ENCODE measurements at regions not wholly inside any gene's neighbourhood (a gene's known extent, or its start where the extent isn't known, plus 50 kb on each side); places are given as distances from the start of the nearest gene placed in this dataset.

- Histone ChIP-seq H3K4me1 (ENCODE audit: control insufficient read depth in 1 of 2, insufficient read depth in 2 of 2, low read depth in 1 of 2, low read length in 1 of 2) (peaks cover 0 to 17% of the 10 kb centered on the region in 2 experiments; a peak in 1 of 4 replicates), H3K4me3 (ENCODE audit: low read depth in 2 of 2, low read length in 1 of 2) (no peak overlapping the region), H3K9me2 (no peaks in the 10 kb centered on the region), H4K20me1 (ENCODE audit: insufficient read depth) (no peaks in the 10 kb centered on the region), H3K27ac (ENCODE audit: low read depth in 2 of 2, low read length in 1 of 2) (no peak overlapping the region), H2AFZ (ENCODE audit: low read depth) (no peak overlapping the region), H3F3A (replicated peaks; ENCODE audit: insufficient read depth) (no peaks in the 10 kb centered on the region), H3K27me3 (ENCODE audit: insufficient read depth) (no peaks in the 10 kb centered on the region), H3K9me3 (no peaks in the 10 kb centered on the region), H3K9ac (no peak overlapping the region), H3K4me2 (no peak overlapping the region), H3K79me2 (ENCODE audit: insufficient read depth) (no peaks in the 10 kb centered on the region), H3K36me3 (replicated peaks in 1 of 2; ENCODE audit: control insufficient read depth in 1 of 2, insufficient read depth in 2 of 2, low read length in 1 of 2) (no peaks in the 10 kb centered on the region)
- 57% methylated on average over 20 of the region's 21 CpGs for WGBS (ENCODE audit: low lambda C conversion rate)
- DNase-seq, result no peak
- POLR2A ChIA-PET, result no interaction called here
- TF ChIP-seq USF2 (IDR thresholded peaks at IDR 0.05; ENCODE audit: borderline replicate concordance, low read depth, low read length), result no peak
- no peak for TF ChIP-seq SIN3A (IDR thresholded peaks at IDR 0.05; ENCODE audit: borderline replicate concordance, low read depth, low read length)
- TF ChIP-seq NRF1 (IDR thresholded peaks at IDR 0.05; ENCODE audit: low read depth, low read length), result no peak
- TF ChIP-seq TEAD4 (IDR thresholded peaks at IDR 0.05; ENCODE audit: borderline replicate concordance, insufficient read depth), result no peak
- TF ChIP-seq MEF2A (IDR thresholded peaks at IDR 0.05; ENCODE audit: borderline replicate concordance, low read depth), result no peak
- TF ChIP-seq USF1 (IDR thresholded peaks at IDR 0.05; ENCODE audit: borderline replicate concordance, low read depth), result no peak
- no peak for TF ChIP-seq MAX (IDR thresholded peaks at IDR 0.05; ENCODE audit: low read depth)
- no peak for TF ChIP-seq JUND (IDR thresholded peaks at IDR 0.05)
- no peak for TF ChIP-seq FOXJ3 (CRISPR knock-in tag; IDR thresholded peaks at IDR 0.05)
- no peak for TF ChIP-seq PBX3 (IDR thresholded peaks at IDR 0.05)
- no peak for TF ChIP-seq NFIC (IDR thresholded peaks at IDR 0.05; ENCODE audit: borderline replicate concordance)
- no peak for TF ChIP-seq POLR2AphosphoS5 (IDR thresholded peaks at IDR 0.05; ENCODE audit: low read depth, low read length)
- TF ChIP-seq SMC3 (IDR thresholded peaks at IDR 0.05; ENCODE audit: low read depth, low read length), result no peak
- CTCF ChIA-PET, result interaction anchor here (1.2 kb wide), 1 partner anchor 212 kb away, joined by 4 read pairs; no protein-coding TSS in a partner anchor
These were observed 355.1 kb upstream of the MKI67 start for GRCh38 chr10:128481152-128481840.

- H3K9me2 ChIP-seq, result no peaks in the 10 kb centered on the region
- no peaks in the 10 kb centered on the region for H3K9me3 ChIP-seq
- no peaks in the 10 kb centered on the region for H3K27me3 ChIP-seq (ENCODE audit: insufficient read depth)
- H3K4me1 ChIP-seq (ENCODE audit: control insufficient read depth in 1 of 2, insufficient read depth in 2 of 2, low read depth in 1 of 2, low read length in 1 of 2), result peaks cover 0 to 17% of the 10 kb centered on the region in 2 experiments; a peak in 1 of 4 replicates
- no peaks in the 10 kb centered on the region for H3F3A ChIP-seq (replicated peaks; ENCODE audit: insufficient read depth)
- H3K9ac ChIP-seq, result no peak overlapping the region
- H3K4me3 ChIP-seq (ENCODE audit: low read depth in 2 of 2, low read length in 1 of 2), result no peak overlapping the region
- POLR2A ChIA-PET, result no interaction called here
- no peak overlapping the region for H2AFZ ChIP-seq (ENCODE audit: low read depth)
- no peaks in the 10 kb centered on the region for H4K20me1 ChIP-seq (ENCODE audit: insufficient read depth)
- WGBS (ENCODE audit: low lambda C conversion rate), result 33% methylated on average over 2 of the region's 7 CpGs
- no peaks in the 10 kb centered on the region for H3K79me2 ChIP-seq (ENCODE audit: insufficient read depth)
- H3K36me3 ChIP-seq (replicated peaks in 1 of 2; ENCODE audit: control insufficient read depth in 1 of 2, insufficient read depth in 2 of 2, low read length in 1 of 2), result no peaks in the 10 kb centered on the region
- no peak overlapping the region for H3K27ac ChIP-seq (ENCODE audit: low read depth in 2 of 2, low read length in 1 of 2)
- CTCF ChIA-PET, result interaction anchor here (1.2 kb wide), 1 partner anchor 213 kb away, joined by 4 read pairs; no protein-coding TSS in a partner anchor
- DNase-seq, result no peak
- TF ChIP-seq MAX (IDR thresholded peaks at IDR 0.05; ENCODE audit: low read depth) (no peak), GABPA (IDR thresholded peaks at IDR 0.05; ENCODE audit: low read depth) (no peak), FOXJ3 (CRISPR knock-in tag; IDR thresholded peaks at IDR 0.05) (no peak), TAF1 (IDR thresholded peaks at IDR 0.05; ENCODE audit: borderline replicate concordance, low read depth, low read length) (no peak), SIN3A (IDR thresholded peaks at IDR 0.05; ENCODE audit: borderline replicate concordance, low read depth, low read length) (no peak), USF2 (IDR thresholded peaks at IDR 0.05; ENCODE audit: borderline replicate concordance, low read depth, low read length) (no peak), RFX5 (IDR thresholded peaks at IDR 0.05; ENCODE audit: low read length) (no peak), TEAD4 (IDR thresholded peaks at IDR 0.05; ENCODE audit: borderline replicate concordance, insufficient read depth) (no peak)
- H3K4me2 ChIP-seq, result no peak overlapping the region
These were observed 355.8 kb upstream of the MKI67 start for GRCh38 chr10:128482052-128482451.
